ENCODE measurements at regions not wholly inside any gene's neighbourhood (a gene's known extent, or its start where the extent isn't known, plus 50 kb on each side); places are given as distances from the start of the nearest gene placed in this dataset.
"Not testable (repeated sequence)": the region's sequence is repeated elsewhere in the genome, so short reads cannot be mapped to it uniquely, and the experiment has no call there.

DNA sequence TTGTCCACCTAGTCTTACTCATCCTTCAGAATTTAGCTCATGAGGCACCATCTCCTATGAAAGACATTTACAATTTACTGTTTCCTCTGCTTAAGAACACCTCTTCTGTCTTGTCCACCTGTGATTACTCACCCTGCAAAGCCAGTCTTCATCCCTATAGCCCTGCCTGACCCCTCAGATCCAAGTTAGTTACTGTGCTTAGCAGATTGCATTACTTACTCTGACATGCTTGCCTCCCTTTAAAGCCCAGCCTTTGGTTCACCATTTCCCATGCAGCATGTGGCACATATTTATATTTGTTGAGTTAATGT is 60.9 kb upstream of the VCAM1 start:
- ATAC-seq (no peak), DNase-seq (no peak)
- no peak for TF ChIP-seq POLR2A (IDR thresholded peaks at IDR 0.05)
- TF ChIP-seq, protein P1, sequence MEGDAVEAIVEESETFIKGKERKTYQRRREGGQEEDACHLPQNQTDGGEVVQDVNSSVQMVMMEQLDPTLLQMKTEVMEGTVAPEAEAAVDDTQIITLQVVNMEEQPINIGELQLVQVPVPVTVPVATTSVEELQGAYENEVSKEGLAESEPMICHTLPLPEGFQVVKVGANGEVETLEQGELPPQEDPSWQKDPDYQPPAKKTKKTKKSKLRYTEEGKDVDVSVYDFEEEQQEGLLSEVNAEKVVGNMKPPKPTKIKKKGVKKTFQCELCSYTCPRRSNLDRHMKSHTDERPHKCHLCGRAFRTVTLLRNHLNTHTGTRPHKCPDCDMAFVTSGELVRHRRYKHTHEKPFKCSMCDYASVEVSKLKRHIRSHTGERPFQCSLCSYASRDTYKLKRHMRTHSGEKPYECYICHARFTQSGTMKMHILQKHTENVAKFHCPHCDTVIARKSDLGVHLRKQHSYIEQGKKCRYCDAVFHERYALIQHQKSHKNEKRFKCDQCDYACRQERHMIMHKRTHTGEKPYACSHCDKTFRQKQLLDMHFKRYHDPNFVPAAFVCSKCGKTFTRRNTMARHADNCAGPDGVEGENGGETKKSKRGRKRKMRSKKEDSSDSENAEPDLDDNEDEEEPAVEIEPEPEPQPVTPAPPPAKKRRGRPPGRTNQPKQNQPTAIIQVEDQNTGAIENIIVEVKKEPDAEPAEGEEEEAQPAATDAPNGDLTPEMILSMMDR (IDR thresholded peaks at IDR 0.05 in 4 of 5, conservative IDR thresholded peaks at IDR 0.05 in 1 of 5), result no peak
- no peaks in the 10 kb centered on the region for H3K27me3 ChIP-seq
- H3K9me3 ChIP-seq, result no peaks in the 10 kb centered on the region
- intact Hi-C loops (cut with DNase I; ENCODE audit: low total_unique reads) (no loop called here), in situ Hi-C loops (cut with MboI; ENCODE audit: low sequenced_read_pairs in 4 of 4) (no loop called here)
- H3K36me3 ChIP-seq, result no peaks in the 10 kb centered on the region
- H3K27ac ChIP-seq, result no peak overlapping the region
- H3K4me3 ChIP-seq, result no peak overlapping the region
- no peaks in the 10 kb centered on the region for H3K4me1 ChIP-seq

DNA sequence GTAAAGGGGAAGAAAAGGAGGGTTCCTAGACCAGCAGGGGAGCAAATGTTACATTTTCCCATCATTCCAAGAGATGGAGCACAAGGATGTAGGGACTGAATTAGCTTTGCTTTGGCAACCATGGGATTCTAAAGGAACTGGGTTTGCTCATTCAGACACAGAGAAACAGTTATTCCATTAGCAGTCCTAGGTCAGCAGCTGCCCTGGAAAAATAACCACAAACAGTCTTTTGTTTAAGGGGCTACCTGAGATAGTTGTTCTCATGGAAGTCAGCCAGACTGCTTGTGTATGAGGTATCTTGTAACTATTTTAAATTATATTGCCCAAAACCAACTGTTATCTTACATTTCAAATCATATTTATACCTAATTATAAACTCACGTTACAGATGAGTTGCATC is 58.4 kb upstream of the VCAM1 start:
- H3K36me3 ChIP-seq, result no peaks in the 10 kb centered on the region
- no peaks in the 10 kb centered on the region for H3K27me3 ChIP-seq
- intact Hi-C loops (cut with DNase I; ENCODE audit: low total_unique reads), result no loop called here
- H3K27ac ChIP-seq, result no peak overlapping the region
- ATAC-seq (no peak), DNase-seq (no peak)
- H3K4me1 ChIP-seq, result no peaks in the 10 kb centered on the region
- no peaks in the 10 kb centered on the region for H3K9me3 ChIP-seq
- no peak for TF ChIP-seq POLR2A (IDR thresholded peaks at IDR 0.05)
- TF ChIP-seq, protein P1 (IDR thresholded peaks at IDR 0.05 in 4 of 5, conservative IDR thresholded peaks at IDR 0.05 in 1 of 5), result no peak
- no peak overlapping the region for H3K4me3 ChIP-seq
- in situ Hi-C loops (cut with MboI; ENCODE audit: low sequenced_read_pairs in 4 of 4), result no loop called here

DNA sequence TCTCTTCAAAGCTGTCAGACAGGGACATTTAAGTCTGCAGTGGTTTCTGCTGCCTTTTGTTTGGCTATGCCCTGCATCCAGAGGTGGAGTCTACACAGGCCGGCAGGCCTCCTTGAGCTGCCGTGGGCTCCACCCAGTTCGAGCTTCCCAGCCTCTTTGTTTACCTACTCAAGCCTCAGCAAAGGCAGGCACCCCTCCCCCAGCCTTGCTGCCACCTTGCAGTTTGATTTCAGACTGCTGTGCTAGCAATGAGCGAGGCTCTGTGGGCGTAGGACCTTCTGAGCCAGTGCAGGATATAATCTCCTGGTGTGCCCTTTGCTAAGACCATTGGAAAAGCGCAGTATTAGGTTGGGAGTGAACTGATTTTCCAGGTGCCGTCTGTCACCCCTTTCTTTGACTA is 51.0 kb upstream of the VCAM1 start:
- H3K9me3 ChIP-seq; H3K27ac ChIP-seq; ATAC-seq; DNase-seq; H3K4me3 ChIP-seq; in situ Hi-C loops (cut with MboI; ENCODE audit: low sequenced_read_pairs in 4 of 4); H3K4me1 ChIP-seq; H3K27me3 ChIP-seq; H3K36me3 ChIP-seq; intact Hi-C loops (cut with DNase I; ENCODE audit: low total_unique reads): not testable (repeated sequence)
